Lower lobe of right lung (tissue), 2 donors: ENCODE measurements at regions not wholly inside any gene's neighbourhood (a gene's known extent, or its start where the extent isn't known, plus 50 kb on each side); places are given as distances from the start of the nearest gene placed in this dataset.

Experiments used
- ATAC-seq, 2 donors: fragments of 200-7000 bp; cut with Tn5 transposase; one replicate each; pipeline ENCODE4 v1.9.1; 2020 to 2022; ENCODE audit warnings: mild to moderate bottlenecking in 2 of 2, moderate library complexity in 2 of 2
- DNase-seq: peaks from one replicate; pipeline ENCODE4 v3.0.0-alpha.2; 2020
- H3K27ac ChIP-seq: fragments of 200-600 bp; one replicate; pipeline ENCODE4 v1.8.0; 2022
- H3K27me3 ChIP-seq: fragments of 200-600 bp; one replicate; pipeline ENCODE4 v1.8.0; 2022; ENCODE audit warnings: low read depth
- H3K36me3 ChIP-seq: fragments of 200-600 bp; one replicate; pipeline ENCODE4 v1.8.0; 2022; ENCODE audit warnings: mild to moderate bottlenecking
- H3K4me1 ChIP-seq: fragments of 200-600 bp; one replicate; pipeline ENCODE4 v1.8.0; 2022
- H3K4me3 ChIP-seq: fragments of 200-600 bp; one replicate; pipeline ENCODE4 v1.8.0; 2022; ENCODE audit warnings: mild to moderate bottlenecking
- H3K9me3 ChIP-seq: fragments of 200-600 bp; one replicate; pipeline ENCODE4 v1.8.0; 2022
- intact Hi-C: fragments of 100-400 bp; cut with DNase I; formaldehyde crosslinking; loops from one replicate; pipeline ENCODE4 v1.11.0; 2022
- TF ChIP-seq, protein P1 (sequence below): fragments of 200-600 bp; IDR thresholded peaks from one replicate; pipeline ENCODE4 v1.8.0; 2022; ENCODE audit warnings: antibody characterized with exemption, mild to moderate bottlenecking
- donor health status: DM: no; HTN: yes; CAD: no; lungs with severe emphysema.

- TF ChIP-seq, protein P1, sequence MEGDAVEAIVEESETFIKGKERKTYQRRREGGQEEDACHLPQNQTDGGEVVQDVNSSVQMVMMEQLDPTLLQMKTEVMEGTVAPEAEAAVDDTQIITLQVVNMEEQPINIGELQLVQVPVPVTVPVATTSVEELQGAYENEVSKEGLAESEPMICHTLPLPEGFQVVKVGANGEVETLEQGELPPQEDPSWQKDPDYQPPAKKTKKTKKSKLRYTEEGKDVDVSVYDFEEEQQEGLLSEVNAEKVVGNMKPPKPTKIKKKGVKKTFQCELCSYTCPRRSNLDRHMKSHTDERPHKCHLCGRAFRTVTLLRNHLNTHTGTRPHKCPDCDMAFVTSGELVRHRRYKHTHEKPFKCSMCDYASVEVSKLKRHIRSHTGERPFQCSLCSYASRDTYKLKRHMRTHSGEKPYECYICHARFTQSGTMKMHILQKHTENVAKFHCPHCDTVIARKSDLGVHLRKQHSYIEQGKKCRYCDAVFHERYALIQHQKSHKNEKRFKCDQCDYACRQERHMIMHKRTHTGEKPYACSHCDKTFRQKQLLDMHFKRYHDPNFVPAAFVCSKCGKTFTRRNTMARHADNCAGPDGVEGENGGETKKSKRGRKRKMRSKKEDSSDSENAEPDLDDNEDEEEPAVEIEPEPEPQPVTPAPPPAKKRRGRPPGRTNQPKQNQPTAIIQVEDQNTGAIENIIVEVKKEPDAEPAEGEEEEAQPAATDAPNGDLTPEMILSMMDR: no peak
- intact Hi-C loops: no loop called here
- no peaks in the 10 kb centered on the region for H3K36me3 ChIP-seq
Measured at GRCh38 chr3:135440746-135441145, 524.8 kb upstream of the PPP2R3A start.

GRCh38 chr3:135444058-135444457, 521.5 kb upstream of the PPP2R3A start:
- intact Hi-C loops: no loop called here

More at GRCh38 chr3:135440746-135441145, 524.8 kb upstream of the PPP2R3A start:
- ATAC-seq: no peak
- no peaks in the 10 kb centered on the region for H3K9me3 ChIP-seq
- H3K4me1 ChIP-seq: no peaks in the 10 kb centered on the region
- no peak overlapping the region for H3K4me3 ChIP-seq
- H3K27me3 ChIP-seq: no peaks in the 10 kb centered on the region
- no peak for DNase-seq
- H3K27ac ChIP-seq: no peak overlapping the region

DNA sequence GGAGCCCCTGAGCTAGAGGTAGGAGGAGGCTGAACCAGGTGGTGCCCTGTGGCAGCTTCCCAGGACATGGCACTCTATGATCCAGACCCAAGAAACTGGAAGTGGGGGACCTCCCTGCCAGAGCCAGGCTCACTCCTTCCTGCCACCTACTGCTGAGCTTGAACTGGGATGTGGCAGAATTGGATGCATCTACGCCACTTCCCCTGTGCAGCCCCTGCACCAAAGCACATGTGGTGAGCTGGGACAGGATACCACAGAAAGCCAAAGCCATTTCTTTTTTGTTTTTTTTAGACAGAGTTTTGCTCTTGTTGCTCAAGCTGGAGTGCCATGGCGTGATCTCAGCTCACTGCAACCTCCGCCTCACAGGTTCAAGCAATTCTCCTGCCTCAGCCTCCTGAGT, 518.0 kb upstream of the PPP2R3A start:
- H3K4me3 ChIP-seq: no peak overlapping the region
- ATAC-seq: no peak
- H3K27me3 ChIP-seq: no peaks in the 10 kb centered on the region
- H3K36me3 ChIP-seq: no peaks in the 10 kb centered on the region
- no peak overlapping the region for H3K27ac ChIP-seq
- no peak for DNase-seq
- H3K4me1 ChIP-seq: no peaks in the 10 kb centered on the region
- no peaks in the 10 kb centered on the region for H3K9me3 ChIP-seq
- intact Hi-C loops: no loop called here
- TF ChIP-seq, protein P1: no peak

More at GRCh38 chr3:135444058-135444457, 521.5 kb upstream of the PPP2R3A start:
- Histone ChIP-seq H3K4me1 (no peaks in the 10 kb centered on the region), H3K4me3 (no peak overlapping the region), H3K9me3 (no peaks in the 10 kb centered on the region), H3K27me3 (no peaks in the 10 kb centered on the region), H3K27ac (no peak overlapping the region), H3K36me3 (no peaks in the 10 kb centered on the region)
- no peak for ATAC-seq
- DNase-seq: no peak
- TF ChIP-seq, protein P1: no peak

DNA sequence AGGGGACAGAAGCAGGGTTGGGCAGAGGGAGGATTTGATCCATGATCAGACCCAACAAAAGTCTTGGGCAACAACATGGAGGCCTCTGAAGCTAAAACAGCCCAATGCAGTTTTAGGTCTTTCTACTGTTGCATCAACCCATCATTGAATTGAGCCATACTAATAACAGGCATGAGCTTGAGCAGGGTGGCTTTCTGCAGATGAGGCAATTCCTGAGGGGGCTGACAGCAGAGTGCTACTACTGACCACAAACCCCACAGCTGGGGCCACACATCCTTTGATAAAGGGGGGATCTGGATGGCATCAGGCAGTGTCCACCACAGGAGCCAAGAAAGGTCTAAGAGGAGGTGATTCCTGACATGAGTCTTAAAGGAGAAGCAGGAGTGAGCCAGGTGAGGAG, 517.0 kb upstream of the PPP2R3A start:
- Histone ChIP-seq H3K9me3 (no peaks in the 10 kb centered on the region), H3K27me3 (no peaks in the 10 kb centered on the region), H3K4me3 (no peak overlapping the region), H3K4me1 (no peaks in the 10 kb centered on the region), H3K36me3 (no peaks in the 10 kb centered on the region), H3K27ac (no peak overlapping the region)
- DNase-seq (no peak), ATAC-seq (no peak)
- TF ChIP-seq, protein P1: no peak
- intact Hi-C loops: no loop called here

GRCh38 chr3:135449046-135449445, 516.5 kb upstream of the PPP2R3A start:
- H3K4me1 ChIP-seq: no peaks in the 10 kb centered on the region
- no peaks in the 10 kb centered on the region for H3K9me3 ChIP-seq
- H3K4me3 ChIP-seq: no peak overlapping the region
- intact Hi-C loops: no loop called here
- no peaks in the 10 kb centered on the region for H3K36me3 ChIP-seq
- H3K27me3 ChIP-seq: no peaks in the 10 kb centered on the region
- TF ChIP-seq, protein P1: no peak
- H3K27ac ChIP-seq: no peak overlapping the region
- ATAC-seq (no peak), DNase-seq (no peak)
